GM18517 (cell line): ENCODE measurements at regions not wholly inside any gene's neighbourhood (a gene's known extent, or its start where the extent isn't known, plus 50 kb on each side); places are given as distances from the start of the nearest gene placed in this dataset.

Source experiments
- ATAC-seq: cut with Tn5 transposase; IDR thresholded peaks from one replicate; pipeline ENCODE4 v1.9.1; 2021; ENCODE audit warnings: mild to moderate bottlenecking, moderate library complexity; ENCODE audit not compliant: unreplicated experiment

DNA sequence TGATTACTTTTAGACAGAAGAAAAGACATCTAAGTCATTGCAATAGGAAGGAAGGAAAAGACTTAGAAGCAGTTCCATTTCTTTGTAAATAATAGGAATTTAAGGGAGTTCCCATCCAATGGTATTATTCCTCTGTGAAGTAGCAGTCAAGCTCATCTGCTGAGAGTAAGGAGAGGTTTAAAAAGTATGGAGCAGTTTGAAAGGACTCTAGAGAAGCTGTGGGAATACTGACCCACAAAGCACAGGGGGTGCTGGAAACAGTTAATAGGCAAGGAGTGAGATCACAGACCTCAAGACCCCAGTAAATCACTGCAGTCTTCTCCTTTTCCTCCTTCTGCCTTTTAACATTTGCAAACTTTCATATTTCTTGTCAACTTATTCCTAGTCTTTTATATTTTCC, 428.5 kb downstream of the ADAMTS20 start:
- no peak for ATAC-seq

DNA sequence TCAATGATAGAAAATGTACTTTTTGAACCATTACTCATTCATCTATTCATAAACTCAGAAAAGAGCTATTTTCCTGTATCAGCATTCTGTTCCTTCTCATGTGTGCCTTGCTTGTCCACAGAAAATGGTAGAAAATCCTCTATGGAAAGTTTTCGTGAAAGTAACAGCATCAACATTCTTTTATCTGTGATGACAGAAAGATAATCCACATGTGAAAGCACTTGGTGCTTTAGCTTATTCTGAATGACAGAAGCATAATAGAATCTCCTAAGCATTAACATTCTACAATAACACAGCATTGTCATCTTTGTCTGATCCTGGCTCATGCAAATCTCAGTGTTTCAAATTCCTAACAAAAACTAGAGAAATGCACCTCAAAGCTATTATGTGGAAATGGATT, 431.9 kb downstream of the ADAMTS20 start:
- ATAC-seq: no peak

DNA sequence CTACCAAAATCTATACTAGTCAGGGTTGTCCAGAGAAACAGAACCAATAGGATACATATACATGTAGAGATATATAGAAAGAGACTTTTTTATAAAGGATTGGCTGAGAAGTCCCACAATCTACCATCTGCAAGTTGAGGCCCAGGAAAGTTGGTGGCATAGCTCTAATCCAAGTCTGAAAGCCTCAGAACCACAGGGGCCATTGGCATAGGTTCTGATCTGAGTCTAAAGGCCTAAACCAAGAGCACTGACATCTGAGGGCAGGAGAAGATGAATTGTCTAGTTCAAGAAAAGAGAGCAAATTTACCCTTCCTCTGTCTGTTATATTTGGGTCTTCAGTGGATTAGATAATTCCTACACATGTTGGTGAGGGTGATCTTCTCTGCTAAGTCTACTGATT, 433.1 kb downstream of the ADAMTS20 start:
- ATAC-seq: no peak

DNA sequence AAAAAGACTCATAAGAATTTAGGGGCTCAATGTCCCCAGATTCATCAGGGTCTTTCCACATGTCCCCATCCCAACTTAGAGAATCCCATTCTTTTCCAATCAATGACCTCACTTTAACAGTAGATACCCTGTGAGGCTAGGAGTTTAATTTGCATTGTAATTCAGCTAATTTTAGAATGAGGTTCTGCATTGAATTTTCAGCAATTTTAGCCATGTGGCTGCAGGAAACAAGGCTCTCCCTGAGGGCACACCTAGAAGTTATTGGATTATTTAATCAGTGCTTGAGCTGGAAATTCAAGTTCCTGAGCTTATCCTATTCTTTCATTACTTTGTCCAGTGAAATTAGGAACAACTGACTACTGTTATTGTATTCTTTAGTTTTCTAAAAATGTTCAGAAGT, 433.8 kb downstream of the ADAMTS20 start:
- no peak for ATAC-seq

DNA sequence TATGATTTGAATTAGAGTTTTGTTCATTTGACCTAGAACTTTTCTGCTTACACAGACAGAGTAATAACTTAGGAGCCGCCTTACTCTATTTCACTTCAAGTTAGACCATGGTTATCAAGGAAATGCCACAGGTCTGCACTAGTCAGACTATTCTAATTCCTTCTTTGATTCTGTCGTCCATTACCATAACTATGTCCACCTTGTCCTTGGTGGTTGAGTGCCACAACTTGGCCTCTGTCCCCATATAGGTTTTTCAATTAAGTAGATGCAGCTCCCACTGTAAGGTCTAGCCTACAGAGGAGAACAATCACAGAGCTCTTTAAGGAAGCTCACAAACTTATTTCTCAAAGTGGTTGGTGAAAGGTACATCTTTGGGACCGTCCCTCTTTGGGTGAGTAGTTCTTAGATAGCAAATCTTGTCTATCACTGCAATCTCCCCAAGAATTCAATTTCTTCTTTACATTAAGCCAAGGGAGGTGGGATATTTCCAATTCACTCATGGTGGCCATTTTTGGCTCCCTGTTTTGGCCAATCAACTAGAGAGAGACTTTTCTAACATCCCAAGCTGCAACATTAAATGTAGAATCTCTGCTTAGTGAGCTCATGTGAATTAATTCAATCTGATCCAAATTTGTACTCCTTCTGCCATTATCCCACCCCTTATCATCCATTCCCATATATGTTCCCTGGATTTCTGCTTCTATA, 434.6 kb downstream of the ADAMTS20 start:
- no peak for ATAC-seq

DNA sequence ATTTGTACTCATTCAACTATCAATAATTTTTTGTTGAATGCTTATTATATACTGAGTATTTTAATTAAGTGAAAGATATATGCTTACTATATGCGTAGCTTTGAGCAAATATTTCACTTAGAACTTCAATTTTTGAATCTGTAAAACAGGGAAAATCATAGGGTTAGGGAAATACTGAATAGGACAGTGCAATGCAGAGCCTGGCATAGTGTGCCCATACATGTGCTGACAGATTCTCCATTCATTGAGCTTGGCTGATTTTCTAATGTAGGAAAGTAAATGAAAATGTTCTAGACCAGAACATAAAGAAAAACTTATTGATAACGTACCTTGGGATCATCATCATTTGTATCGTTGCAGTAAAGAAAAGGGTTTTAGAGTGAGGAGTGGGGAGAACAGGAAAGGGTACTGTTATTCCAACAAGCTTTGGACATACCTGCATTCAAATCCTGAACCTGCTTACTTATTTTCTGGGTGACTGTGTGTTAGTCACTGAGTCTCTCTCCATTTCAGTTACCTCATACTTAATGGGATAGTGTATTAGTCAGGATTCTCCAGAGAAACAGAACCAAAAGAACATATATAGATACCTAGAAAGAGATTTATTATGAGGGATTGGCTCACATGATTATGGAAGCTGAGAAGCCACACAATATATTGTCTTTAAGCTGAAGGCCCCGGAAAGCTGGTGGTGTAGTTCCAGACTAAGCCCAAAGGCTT, 436.4 kb downstream of the ADAMTS20 start:
- ATAC-seq: no peak

DNA sequence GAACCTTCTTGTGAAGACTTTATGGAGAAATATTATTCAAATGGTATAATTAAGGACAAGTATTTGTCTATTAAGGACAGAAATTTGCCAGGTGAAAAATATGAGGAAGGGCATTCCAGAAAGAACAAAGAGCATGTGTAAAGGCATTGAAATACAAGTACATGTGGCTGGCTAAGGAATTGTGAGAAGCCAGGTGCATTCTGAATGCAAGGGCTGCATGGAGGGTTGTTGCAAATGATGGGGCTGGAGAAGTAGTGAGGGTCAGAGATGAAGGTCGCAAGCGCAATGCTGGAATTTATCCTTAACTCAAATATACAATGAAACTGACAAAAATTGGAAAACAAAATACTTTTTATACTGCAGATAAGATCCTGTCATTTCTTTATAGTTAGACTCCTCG, 437.7 kb downstream of the ADAMTS20 start:
- no peak for ATAC-seq

DNA sequence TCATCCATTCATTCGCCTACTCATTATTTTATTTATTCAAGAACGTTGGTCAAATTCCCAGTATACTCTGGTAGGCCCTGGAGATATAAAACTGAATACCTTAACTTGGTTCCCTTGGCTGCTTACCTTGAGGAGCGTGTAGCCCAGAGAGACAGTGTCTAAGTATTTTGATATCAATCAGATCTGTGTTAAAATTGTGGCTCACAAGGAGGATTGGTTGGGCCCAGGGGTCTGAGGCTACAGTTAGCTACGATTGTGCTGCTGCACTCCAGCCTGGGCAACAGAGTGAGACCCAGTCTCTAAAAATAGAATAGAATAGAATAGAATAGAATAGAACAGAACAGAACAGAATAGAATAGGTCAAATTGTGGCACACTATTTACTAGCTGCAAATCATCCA, 438.4 kb downstream of the ADAMTS20 start:
- ATAC-seq: no peak

DNA sequence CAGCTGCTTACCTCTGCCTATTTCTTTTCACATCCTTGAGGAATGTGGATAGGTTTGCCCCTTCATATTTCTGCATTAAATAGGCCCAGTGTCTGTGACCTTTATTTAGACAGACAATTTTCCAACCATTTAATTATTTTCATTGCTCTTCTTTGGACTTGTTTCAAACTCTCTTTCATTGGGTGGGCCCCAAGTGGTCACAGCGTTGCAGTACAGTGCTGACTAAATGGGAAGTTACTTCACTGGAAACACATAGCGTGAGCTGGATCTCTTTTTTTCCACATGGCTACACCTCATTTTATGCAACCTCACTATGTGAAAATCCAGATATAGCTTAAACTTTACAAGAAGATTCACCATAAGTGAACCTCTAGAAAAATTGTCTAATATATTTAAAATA, 438.9 kb downstream of the ADAMTS20 start:
- no peak for ATAC-seq

DNA sequence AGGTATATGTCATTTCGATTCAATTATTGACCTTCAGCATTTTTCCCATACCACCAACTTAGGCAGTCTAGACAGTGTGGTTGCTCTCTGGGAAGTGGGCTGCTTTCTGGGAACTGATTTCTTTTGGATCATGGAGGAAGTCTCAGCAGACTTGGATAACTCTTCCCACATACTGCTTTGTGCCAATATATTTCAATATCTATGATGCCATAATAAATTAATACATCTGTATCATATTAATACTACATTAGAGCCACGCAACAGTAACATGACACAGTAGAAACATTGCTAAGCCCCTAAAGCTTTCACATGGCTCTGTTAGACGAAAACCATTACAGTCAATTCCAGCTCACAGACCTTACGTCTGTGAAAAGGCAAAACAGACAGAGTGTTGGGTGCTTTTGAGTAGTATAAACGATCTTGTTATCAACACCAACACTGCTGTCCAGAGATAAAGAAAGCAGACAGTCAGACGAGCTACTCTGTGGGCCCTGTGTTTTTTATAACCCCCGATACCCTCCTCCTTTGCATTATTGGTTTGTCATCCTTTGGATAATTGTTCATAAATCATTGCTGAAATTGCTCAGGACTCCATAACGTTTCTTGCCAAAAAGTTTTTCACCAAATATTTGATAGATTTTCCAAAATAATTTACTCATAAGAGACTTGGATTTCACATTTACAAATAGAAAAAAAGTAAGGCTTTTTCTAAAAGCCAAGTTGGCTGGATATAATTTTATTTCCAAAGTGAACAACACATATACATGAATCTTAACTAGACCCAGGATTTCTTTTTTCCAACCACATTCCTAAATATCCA, 439.7 kb downstream of the ADAMTS20 start:
- no peak for ATAC-seq

DNA sequence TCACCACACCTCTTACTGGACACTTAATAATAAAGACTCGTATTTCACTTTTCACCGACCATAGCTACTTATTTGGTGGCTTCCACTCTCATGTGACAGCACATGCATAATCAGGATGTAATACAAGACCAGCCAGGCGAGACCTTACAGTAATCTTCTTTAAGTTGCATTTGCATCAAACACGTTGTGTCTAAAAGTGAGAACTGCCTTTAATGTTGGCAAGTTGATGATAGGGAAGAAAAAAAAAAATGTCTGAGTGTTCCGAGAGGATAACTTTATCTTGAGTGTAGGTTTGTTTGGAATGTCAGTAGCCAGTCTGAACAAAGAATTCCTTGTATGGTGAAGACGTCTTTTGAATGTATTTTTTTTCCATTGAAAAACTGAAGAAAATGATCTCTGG, 440.4 kb downstream of the ADAMTS20 start:
- ATAC-seq: no peak

DNA sequence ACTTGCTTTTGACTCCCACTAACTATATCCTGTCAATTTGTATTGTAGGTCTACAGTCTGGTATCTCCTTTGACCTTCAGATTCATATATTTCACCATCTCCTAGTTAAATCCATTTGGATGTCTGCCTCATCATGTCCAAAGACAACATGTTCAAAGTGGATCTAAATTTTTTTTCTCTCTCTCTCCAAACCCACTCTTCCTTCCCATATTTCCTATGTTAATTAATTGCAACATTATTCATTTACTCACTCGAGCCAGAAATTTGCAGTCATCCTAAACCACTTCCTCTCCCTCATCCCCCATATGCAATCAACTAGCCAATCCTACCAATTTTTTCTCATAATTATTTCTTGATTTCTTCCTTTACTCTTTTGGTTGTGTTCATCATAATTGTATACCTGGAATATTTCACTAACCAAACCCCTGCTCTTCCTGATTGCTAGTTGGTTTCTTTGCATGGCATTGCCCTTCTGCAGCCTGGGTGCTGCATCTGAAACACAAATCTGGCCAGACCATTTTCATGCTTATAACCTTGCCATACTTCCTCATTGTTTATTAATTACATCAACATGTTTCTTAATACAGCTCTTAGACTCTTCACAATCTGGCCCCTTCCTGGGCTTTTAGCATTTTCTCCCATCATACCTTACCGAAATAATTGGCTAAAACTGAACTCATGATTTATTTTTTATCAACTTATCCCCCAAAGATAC, 442.2 kb downstream of the ADAMTS20 start:
- no peak for ATAC-seq

DNA sequence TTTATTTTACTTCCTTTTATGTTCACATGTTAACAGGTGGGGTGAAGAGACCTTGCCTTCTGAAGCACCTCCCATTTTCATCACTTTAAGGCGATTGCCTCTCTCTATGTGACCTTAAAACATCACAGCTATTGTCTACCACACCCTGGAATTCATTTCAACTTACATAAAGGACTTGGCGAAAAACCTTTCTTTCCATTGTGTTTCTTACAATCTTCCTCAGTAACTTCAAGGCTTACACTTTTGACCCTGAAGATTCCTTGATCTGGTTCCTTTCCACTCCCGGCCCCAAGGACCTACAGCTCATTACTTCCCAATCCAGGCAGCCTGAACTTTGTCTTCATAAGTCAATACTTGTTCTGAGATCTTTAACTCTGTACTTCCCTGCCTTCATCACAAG, 443.3 kb downstream of the ADAMTS20 start:
- no peak for ATAC-seq

DNA sequence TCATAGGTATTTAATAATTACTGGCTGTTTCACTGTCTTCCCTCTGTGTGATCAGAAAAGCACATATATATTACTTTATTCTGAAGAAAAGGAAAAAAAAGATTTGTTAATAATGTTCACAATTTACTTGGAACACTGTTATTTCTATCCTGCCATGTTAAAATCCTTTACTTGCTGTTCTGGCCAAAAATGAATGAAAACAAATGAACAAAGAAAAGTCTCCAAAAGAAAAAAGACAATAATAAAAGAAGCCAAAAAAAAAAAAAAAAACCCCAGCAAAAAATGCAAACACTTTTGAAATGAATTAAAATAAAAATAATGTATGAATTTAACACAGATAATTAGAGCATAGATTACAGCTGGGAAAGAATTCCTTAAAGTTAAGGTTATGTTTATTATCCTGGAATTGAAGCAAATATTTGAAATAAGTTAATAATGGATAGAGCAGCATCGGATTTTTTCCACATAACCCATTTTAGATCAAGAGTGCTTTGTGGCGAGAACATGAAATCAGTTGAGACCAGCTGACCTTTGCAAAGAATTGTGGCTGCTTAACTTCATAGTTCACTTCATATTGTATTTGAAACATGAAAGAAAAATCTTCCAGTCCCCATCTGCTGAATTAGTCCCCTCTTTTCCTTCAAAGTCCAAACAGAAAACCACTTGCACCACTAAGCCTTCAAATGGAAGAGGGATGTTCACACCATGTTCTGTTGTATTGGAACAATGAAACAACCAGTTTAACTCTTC, 444.8 kb downstream of the ADAMTS20 start:
- ATAC-seq: no peak

DNA sequence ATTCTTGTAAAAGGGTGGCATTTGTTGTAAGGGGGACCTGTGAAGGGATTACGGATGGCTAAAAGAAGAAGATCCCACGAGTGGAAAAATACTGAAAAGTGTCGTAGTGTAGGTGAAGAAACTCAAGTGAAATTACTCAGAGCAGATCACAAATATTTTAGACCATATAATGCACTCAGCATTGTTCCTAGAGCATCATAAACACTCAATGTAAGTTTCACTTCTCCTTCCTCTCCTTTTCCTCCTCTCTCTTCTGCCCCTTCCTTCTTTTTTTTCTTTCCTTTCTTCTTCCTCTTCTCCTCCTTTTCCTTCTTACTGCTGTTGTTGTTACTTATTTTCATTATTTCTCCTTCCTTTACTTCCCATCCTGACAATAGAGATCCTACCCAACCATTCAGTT, 445.6 kb downstream of the ADAMTS20 start:
- ATAC-seq: no peak

DNA sequence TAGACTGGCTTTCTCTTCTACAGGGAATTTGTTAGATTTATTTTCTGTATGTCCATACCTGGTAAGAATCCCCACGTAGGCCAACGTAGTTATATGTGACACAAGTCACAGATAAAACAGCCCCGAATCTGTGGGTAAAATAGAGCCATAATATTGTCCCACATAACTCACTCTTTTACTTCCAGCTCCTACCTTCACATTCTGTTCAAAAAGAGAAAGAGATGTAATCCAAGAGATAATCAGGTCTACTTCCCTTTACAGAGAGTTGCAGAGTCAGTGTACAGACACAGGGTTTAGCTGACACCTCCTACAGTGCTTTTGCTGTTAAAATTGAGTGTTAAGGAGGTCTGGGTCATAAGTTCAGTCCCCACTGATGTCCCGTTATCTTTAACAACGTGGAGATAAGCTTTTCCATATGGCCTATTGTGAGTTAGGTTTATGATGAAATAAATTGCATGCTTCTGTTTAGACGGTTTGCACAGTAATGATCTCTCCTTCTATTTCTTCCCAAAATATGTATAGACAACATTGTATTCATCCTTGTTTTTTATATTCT, 446.5 kb downstream of the ADAMTS20 start:
- no peak for ATAC-seq

DNA sequence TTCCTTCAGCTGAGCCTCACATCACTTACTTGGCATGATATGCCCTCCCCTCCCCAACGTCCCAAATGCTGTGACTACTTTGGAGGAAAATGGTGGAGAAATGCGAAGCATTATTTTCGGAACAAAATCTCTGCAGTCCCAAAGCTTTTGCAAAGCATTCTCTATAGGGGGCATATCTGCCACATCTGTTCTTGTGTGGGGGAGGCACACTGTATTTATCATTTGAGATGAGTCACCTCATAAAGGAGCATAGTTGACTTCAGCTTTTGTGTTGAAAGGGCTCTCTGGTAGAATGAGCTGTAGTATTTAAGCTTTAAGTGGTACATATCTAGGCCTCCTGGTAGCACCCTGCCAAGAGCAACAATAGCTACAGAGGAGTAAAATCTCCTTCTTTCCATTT, 447.5 kb downstream of the ADAMTS20 start:
- no peak for ATAC-seq

DNA sequence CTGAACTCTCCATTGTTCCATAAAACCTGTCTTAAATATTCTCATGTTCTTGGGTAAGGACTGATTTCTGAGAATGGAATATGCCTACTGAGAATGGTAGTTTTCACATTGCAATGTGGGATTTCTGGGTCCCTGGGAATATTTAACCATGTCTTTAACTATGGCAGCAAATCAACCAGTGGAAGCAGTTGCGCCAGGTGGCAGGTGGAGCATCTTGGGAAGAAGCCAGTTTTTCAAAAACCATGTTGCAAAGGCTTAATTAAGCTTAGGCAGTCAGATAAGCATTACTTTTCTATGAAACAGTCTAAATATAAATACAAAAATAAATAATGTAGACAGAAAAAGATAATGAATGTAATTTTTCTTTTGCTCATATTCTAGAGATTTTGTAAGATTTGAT, 448.1 kb downstream of the ADAMTS20 start:
- no peak for ATAC-seq

DNA sequence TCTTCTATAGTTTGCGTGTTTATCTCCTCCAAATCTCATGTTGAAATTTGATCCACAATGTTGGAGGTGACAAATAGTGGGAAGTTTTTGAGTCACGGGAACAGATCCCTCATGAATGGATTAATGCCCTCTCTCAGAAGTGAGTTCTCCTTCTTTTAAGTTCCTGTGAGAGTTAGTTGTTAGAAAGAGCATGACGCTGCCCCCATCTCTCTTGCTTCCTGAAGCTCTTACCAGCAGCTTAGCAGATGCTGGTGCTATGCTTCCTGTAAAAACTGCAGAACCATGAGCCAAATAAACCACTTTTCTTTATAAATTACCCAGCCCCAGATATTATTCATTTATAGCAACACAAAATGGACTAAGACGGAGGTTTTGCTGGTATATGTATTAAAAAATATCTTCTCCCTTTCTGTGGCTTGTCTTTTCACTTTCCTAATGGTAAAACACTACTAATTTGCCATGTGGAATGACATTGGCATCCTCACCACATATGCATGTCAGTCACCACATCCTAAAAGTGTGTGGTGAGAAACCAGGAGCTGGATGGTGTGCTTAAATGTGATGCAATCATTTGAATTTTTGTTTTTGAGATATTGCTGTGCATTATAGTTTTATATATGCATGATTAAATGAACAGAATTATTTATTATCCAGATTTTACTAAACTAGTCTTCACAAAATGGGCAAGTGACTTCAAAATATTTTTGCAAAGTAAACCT, 449.3 kb downstream of the ADAMTS20 start:
- ATAC-seq: no peak

DNA sequence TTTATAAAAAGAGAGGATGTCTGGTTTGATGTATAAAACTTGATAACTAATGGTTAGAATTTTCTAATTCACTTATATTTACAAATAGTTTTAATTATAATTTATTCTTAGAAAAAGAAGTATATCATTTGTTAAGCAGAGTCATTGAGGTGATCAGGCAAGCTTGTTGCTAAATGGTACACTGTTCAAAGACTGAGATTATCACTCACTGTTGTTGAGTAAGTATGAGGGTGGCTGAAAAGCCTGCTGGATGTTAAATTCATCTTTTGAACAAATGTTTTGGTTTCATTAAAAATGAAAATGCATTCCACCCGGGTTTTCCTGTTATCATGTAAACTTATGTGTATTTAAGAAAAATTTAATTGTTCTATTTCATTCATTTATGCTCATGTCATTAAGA, 451.8 kb downstream of the ADAMTS20 start:
- ATAC-seq: no peak
